ENCODE measurements at regions not wholly inside any gene's neighbourhood (a gene's known extent, or its start where the extent isn't known, plus 50 kb on each side); places are given as distances from the start of the nearest gene placed in this dataset.

- TF ChIP-seq, protein P1, sequence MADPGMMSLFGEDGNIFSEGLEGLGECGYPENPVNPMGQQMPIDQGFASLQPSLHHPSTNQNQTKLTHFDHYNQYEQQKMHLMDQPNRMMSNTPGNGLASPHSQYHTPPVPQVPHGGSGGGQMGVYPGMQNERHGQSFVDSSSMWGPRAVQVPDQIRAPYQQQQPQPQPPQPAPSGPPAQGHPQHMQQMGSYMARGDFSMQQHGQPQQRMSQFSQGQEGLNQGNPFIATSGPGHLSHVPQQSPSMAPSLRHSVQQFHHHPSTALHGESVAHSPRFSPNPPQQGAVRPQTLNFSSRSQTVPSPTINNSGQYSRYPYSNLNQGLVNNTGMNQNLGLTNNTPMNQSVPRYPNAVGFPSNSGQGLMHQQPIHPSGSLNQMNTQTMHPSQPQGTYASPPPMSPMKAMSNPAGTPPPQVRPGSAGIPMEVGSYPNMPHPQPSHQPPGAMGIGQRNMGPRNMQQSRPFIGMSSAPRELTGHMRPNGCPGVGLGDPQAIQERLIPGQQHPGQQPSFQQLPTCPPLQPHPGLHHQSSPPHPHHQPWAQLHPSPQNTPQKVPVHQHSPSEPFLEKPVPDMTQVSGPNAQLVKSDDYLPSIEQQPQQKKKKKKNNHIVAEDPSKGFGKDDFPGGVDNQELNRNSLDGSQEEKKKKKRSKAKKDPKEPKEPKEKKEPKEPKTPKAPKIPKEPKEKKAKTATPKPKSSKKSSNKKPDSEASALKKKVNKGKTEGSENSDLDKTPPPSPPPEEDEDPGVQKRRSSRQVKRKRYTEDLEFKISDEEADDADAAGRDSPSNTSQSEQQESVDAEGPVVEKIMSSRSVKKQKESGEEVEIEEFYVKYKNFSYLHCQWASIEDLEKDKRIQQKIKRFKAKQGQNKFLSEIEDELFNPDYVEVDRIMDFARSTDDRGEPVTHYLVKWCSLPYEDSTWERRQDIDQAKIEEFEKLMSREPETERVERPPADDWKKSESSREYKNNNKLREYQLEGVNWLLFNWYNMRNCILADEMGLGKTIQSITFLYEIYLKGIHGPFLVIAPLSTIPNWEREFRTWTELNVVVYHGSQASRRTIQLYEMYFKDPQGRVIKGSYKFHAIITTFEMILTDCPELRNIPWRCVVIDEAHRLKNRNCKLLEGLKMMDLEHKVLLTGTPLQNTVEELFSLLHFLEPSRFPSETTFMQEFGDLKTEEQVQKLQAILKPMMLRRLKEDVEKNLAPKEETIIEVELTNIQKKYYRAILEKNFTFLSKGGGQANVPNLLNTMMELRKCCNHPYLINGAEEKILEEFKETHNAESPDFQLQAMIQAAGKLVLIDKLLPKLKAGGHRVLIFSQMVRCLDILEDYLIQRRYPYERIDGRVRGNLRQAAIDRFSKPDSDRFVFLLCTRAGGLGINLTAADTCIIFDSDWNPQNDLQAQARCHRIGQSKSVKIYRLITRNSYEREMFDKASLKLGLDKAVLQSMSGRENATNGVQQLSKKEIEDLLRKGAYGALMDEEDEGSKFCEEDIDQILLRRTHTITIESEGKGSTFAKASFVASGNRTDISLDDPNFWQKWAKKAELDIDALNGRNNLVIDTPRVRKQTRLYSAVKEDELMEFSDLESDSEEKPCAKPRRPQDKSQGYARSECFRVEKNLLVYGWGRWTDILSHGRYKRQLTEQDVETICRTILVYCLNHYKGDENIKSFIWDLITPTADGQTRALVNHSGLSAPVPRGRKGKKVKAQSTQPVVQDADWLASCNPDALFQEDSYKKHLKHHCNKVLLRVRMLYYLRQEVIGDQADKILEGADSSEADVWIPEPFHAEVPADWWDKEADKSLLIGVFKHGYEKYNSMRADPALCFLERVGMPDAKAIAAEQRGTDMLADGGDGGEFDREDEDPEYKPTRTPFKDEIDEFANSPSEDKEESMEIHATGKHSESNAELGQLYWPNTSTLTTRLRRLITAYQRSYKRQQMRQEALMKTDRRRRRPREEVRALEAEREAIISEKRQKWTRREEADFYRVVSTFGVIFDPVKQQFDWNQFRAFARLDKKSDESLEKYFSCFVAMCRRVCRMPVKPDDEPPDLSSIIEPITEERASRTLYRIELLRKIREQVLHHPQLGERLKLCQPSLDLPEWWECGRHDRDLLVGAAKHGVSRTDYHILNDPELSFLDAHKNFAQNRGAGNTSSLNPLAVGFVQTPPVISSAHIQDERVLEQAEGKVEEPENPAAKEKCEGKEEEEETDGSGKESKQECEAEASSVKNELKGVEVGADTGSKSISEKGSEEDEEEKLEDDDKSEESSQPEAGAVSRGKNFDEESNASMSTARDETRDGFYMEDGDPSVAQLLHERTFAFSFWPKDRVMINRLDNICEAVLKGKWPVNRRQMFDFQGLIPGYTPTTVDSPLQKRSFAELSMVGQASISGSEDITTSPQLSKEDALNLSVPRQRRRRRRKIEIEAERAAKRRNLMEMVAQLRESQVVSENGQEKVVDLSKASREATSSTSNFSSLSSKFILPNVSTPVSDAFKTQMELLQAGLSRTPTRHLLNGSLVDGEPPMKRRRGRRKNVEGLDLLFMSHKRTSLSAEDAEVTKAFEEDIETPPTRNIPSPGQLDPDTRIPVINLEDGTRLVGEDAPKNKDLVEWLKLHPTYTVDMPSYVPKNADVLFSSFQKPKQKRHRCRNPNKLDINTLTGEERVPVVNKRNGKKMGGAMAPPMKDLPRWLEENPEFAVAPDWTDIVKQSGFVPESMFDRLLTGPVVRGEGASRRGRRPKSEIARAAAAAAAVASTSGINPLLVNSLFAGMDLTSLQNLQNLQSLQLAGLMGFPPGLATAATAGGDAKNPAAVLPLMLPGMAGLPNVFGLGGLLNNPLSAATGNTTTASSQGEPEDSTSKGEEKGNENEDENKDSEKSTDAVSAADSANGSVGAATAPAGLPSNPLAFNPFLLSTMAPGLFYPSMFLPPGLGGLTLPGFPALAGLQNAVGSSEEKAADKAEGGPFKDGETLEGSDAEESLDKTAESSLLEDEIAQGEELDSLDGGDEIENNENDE (IDR thresholded peaks at IDR 0.05; ENCODE audit: insufficient replicate concordance, low read length), result no peak
- no peak for TF ChIP-seq GABPA (IDR thresholded peaks at IDR 0.05; ENCODE audit: borderline replicate concordance, insufficient read depth, low read length)
- no peak for TF ChIP-seq CHD2 (IDR thresholded peaks at IDR 0.05; ENCODE audit: low read length)
- no peak for TF ChIP-seq JUND (IDR thresholded peaks at IDR 0.05; ENCODE audit: low read length)
- TF ChIP-seq HDAC6 (IDR thresholded peaks at IDR 0.05; ENCODE audit: low read depth, low read length), result no peak
- TF ChIP-seq TEAD4 (IDR thresholded peaks at IDR 0.05; ENCODE audit: low read depth, low read length), result no peak
- TF ChIP-seq KDM5A (IDR thresholded peaks at IDR 0.05; ENCODE audit: low read length), result no peak
- TF ChIP-seq FOSL1 (IDR thresholded peaks at IDR 0.05; ENCODE audit: insufficient read depth, low read depth, low read length), result no peak
- no peak for TF ChIP-seq SP4 (IDR thresholded peaks at IDR 0.05; ENCODE audit: low read length)
- TF ChIP-seq RFX5 (IDR thresholded peaks at IDR 0.05; ENCODE audit: borderline replicate concordance, low read depth, low read length), result no peak
- TF ChIP-seq TAF7 (optimal IDR thresholded peaks at IDR 0.05; ENCODE audit: borderline replicate concordance, low read depth, low read length), result no peak
- TF ChIP-seq GTF2F1 (IDR thresholded peaks at IDR 0.05; ENCODE audit: borderline replicate concordance, low read depth, low read length), result no peak
- no peak for TF ChIP-seq POLR2AphosphoS5 (IDR thresholded peaks at IDR 0.05; ENCODE audit: low read depth, low read length)
- TF ChIP-seq KDM4A (IDR thresholded peaks at IDR 0.05; ENCODE audit: low read depth, low read length, severe bottlenecking), result no peak
Measured at GRCh38 chr1:167168424-167168823, 52.3 kb upstream of the POU2F1 start (continued).

Data from H1 (cell line).